GM06990 (cell line): ENCODE measurements at regions not wholly inside any gene's neighbourhood (a gene's known extent, or its start where the extent isn't known, plus 50 kb on each side); places are given as distances from the start of the nearest gene placed in this dataset.

Experiments used
- DNase-seq: peaks from one replicate; pipeline ENCODE4 v3.0.0-alpha.2; 2011; ENCODE audit not compliant: insufficient read length; ENCODE audit errors: extremely low read depth
- H3K27me3 ChIP-seq: replicated peaks from 2 replicates; pipeline ENCODE4 v1.6.0; 2011; ENCODE audit warnings: low read length; ENCODE audit not compliant: control insufficient read depth, insufficient read depth
- H3K36me3 ChIP-seq: 2 replicates; pipeline ENCODE4 v1.5.1; 2011; ENCODE audit warnings: low read length; ENCODE audit not compliant: control insufficient read depth, insufficient read depth
- H3K4me3 ChIP-seq: replicated peaks from 2 replicates; pipeline ENCODE4 v1.5.1; 2011; ENCODE audit warnings: low read depth, mild to moderate bottlenecking, control low read depth, low read length
- TF ChIP-seq, protein P1 (sequence below): IDR thresholded peaks from 2 replicates; pipeline ENCODE4 v1.5.1; 2011; ENCODE audit warnings: low read length, control low read depth, mild to moderate bottlenecking, inconsistent platforms; ENCODE audit not compliant: insufficient read depth, poor library complexity, severe bottlenecking

DNA sequence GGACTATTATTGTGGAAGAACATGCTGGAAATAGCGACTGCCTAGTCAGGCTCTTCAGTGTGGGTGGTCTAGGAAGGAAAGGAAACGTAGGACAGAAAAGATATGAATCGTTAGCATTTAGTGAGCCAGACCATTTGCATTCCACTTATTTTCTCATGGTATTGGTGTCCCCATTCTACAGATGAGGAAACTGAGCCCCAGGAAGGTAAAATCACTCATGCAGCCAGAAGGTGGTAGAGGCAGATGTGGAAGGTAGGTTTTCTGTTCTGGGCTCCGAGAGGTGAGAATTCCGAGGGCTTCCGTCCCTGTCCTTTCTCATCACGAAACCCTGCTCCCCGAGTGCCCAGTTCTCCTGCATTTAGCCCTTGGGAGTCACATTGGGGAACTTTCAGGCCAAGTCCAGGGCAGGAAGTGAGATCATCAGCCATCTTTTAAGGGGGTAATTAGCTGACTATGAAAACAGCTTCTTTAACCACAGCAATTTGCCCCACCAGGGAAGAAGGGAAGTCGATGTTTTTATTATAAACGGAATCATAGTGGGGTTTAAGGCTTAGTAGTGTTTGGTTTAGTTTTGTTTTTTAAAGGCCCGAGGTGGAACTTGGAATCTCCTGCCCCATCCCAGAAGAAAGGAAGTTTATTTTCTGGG, 110.7 kb upstream of the IRX3 start:
- H3K36me3 ChIP-seq: no peaks in the 10 kb centered on the region
- DNase-seq: no peak
- TF ChIP-seq, protein P1, sequence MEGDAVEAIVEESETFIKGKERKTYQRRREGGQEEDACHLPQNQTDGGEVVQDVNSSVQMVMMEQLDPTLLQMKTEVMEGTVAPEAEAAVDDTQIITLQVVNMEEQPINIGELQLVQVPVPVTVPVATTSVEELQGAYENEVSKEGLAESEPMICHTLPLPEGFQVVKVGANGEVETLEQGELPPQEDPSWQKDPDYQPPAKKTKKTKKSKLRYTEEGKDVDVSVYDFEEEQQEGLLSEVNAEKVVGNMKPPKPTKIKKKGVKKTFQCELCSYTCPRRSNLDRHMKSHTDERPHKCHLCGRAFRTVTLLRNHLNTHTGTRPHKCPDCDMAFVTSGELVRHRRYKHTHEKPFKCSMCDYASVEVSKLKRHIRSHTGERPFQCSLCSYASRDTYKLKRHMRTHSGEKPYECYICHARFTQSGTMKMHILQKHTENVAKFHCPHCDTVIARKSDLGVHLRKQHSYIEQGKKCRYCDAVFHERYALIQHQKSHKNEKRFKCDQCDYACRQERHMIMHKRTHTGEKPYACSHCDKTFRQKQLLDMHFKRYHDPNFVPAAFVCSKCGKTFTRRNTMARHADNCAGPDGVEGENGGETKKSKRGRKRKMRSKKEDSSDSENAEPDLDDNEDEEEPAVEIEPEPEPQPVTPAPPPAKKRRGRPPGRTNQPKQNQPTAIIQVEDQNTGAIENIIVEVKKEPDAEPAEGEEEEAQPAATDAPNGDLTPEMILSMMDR: no peak
- H3K4me3 ChIP-seq: no peak overlapping the region
- H3K27me3 ChIP-seq: no peaks in the 10 kb centered on the region

DNA sequence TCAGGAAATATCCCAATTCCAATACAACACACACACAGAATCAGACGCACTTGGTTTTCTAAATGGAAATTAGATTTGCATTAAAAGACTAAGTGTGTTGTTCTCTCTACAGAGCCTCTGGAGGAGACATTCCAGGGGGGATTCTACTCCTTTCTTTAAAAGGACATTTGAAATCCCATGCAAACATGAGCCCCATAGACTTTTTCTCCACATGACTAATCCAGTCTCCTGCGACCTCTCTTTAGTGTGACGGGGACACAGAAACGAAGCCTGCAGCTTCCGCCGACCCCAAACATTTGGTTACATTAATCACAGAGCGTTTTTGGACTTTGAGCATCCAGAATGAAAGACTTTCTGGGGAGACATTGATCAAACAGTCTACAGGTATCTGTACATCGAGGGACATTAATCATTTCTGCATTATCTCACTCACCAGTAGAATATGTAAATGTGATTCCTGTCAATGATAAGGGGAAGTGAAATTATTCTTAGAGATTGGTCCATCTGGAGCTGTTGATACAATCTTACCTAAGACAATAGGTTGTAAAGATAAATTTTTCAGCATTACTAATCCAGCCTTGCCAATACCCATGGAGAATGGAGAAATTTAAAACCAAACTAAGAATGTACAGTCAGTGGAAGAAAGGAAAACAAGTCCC, 103.4 kb upstream of the IRX3 start:
- Histone ChIP-seq H3K36me3 (no peaks in the 10 kb centered on the region), H3K4me3 (no peak overlapping the region), H3K27me3 (no peaks in the 10 kb centered on the region)
- TF ChIP-seq, protein P1: no peak
- DNase-seq: no peak

DNA sequence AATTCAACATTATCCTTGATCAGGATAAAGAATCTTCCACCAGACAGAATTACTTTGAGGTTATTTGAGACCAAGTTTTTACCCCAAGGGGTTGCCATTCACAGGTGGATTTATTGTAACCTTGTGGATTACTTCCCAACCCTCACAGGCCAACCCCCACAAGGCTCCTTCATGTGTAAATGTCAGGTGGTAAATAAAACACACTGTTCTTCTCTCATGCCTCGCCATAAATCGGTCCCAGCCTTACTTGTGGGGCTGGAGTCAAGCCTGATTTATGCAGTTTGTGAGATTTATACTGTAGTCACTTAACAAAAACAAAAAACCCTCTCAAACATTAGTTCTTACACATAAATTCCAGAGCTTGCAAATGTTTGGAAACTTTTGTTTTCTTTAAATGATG, 98.6 kb upstream of the IRX3 start:
- TF ChIP-seq, protein P1: no peak
- H3K36me3 ChIP-seq: no peaks in the 10 kb centered on the region
- no peak overlapping the region for H3K4me3 ChIP-seq
- H3K27me3 ChIP-seq: no peaks in the 10 kb centered on the region
- no peak for DNase-seq

DNA sequence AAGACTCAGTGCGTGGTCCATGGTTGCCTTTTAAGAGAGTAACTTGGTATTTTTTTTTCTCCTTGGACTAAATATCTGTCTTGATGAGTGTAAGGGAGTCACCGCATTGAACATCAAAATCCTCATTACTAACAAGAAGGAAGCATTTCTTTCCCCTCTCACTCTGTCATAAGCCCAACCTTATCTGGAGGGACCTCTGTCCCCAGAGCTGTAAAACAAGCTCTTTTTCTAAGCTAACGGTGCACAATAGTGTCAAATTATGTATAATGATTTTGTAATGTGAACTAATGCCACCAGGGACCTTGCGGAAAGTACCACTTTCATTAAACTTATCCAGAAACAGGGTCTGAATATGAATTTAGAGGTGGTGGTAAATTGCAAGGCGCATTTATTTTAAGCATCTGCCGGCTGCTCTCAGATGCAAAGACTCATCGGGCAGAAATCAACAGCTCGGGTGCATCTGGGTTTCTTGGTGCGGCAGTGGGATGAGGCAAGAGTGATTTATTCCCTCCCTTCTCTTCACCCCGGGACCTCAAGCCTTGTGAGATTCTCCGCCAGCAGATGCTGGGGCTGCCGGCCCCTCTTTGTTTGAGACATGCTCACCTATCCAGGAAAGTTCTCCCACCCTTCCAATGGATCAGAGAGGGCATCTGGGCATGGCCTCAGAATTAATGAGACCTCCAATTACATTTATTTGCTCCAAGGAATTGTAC, 95.2 kb upstream of the IRX3 start:
- no peaks in the 10 kb centered on the region for H3K36me3 ChIP-seq
- H3K27me3 ChIP-seq: no peaks in the 10 kb centered on the region
- no peak overlapping the region for H3K4me3 ChIP-seq
- DNase-seq: no peak
- TF ChIP-seq, protein P1: no peak

DNA sequence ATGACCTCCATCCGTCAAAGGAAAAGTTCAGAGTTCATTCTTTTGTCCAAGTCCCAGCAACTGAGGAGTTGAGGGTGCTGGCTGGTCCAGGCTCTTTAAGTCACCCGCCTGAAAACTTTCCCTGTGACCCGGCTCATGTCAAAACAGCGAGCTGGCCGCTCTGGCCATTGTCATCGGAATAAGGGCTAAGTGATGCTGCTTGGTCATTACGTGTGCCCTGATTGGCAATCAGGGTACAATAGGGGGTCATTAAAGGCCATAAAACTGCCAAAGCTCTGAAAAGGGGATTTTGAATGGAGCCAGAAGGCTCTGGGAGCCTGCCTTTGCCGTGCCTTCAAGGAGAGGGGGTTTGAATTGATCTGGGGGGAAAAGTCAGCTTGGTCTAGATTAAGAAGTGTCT, 88.5 kb upstream of the IRX3 start:
- H3K4me3 ChIP-seq: no peak overlapping the region
- H3K36me3 ChIP-seq: no peaks in the 10 kb centered on the region
- TF ChIP-seq, protein P1: no peak
- no peak for DNase-seq
- H3K27me3 ChIP-seq: no peaks in the 10 kb centered on the region
